H1 (cell line): ENCODE measurements at regions not wholly inside any gene's neighbourhood (a gene's known extent, or its start where the extent isn't known, plus 50 kb on each side); places are given as distances from the start of the nearest gene placed in this dataset.

Experiments used
- CHD2 ChIP-seq: IDR thresholded peaks from 2 replicates; pipeline ENCODE4 v1.6.1; 2012; ENCODE audit warnings: low read length, improper control_type of control experiment
- EGR1 ChIP-seq: IDR thresholded peaks from 2 replicates; pipeline ENCODE4 v1.6.1; 2011; ENCODE audit warnings: low read depth, low read length, borderline replicate concordance
- EZH2 ChIP-seq: fragments of 200-600 bp; sonication (generic); IDR thresholded peaks from 2 replicates; pipeline ENCODE4 v1.7.1; 2012; ENCODE audit warnings: low read depth, mild to moderate bottlenecking, moderate library complexity, low read length, inconsistent platforms; ENCODE audit not compliant: severe bottlenecking
- JUN ChIP-seq: IDR thresholded peaks from 2 replicates; pipeline ENCODE4 v1.6.1; 2011; ENCODE audit warnings: low read depth, mild to moderate bottlenecking, improper control_type of control experiment, low read length
- KDM5A ChIP-seq: fragments of 200-600 bp; IDR thresholded peaks from 2 replicates; pipeline ENCODE4 v1.7.1; 2012; ENCODE audit warnings: mild to moderate bottlenecking, low read length, inconsistent platforms, mixed read lengths
- PHF8 ChIP-seq: fragments of 200-600 bp; sonication (generic); conservative IDR thresholded peaks from 2 replicates; pipeline ENCODE4 v1.7.1; 2012; ENCODE audit warnings: low read depth, mild to moderate bottlenecking, inconsistent platforms, low read length, moderate library complexity
- RBBP5 ChIP-seq: IDR thresholded peaks from 2 replicates; pipeline ENCODE4 v1.7.1; 2012; ENCODE audit warnings: low read depth, mild to moderate bottlenecking, inconsistent platforms, low read length, moderate library complexity, borderline replicate concordance
- SAP30 ChIP-seq: fragments of 300-600 bp; sonication (generic); IDR thresholded peaks from 2 replicates; pipeline ENCODE4 v1.7.1; 2012; ENCODE audit warnings: low read length, moderate library complexity, mild to moderate bottlenecking, inconsistent platforms; ENCODE audit not compliant: insufficient read depth, insufficient replicate concordance
- SIX5 ChIP-seq: IDR thresholded peaks from 2 replicates; pipeline ENCODE4 v1.6.1; 2011; ENCODE audit warnings: mild to moderate bottlenecking, low read depth, low read length
- SP1 ChIP-seq: IDR thresholded peaks from 2 replicates; pipeline ENCODE4 v1.6.1; 2011; ENCODE audit warnings: low read depth, low read length
- SP2 ChIP-seq: IDR thresholded peaks from 2 replicates; pipeline ENCODE4 v1.6.1; 2012; ENCODE audit warnings: mild to moderate bottlenecking, low read length, inconsistent platforms
- TAF1 ChIP-seq: IDR thresholded peaks from 2 replicates; pipeline ENCODE4 v1.6.1; 2011; ENCODE audit warnings: mild to moderate bottlenecking, low read depth, low read length
- TF ChIP-seq, protein P1 (sequence below): IDR thresholded peaks from 2 replicates; pipeline ENCODE4 v1.6.1; 2012; ENCODE audit warnings: low read length, inconsistent platforms
- TF ChIP-seq, protein P2 (sequence below): IDR thresholded peaks from 2 replicates; pipeline ENCODE4 v1.6.1; 2012; ENCODE audit warnings: inconsistent platforms

DNA sequence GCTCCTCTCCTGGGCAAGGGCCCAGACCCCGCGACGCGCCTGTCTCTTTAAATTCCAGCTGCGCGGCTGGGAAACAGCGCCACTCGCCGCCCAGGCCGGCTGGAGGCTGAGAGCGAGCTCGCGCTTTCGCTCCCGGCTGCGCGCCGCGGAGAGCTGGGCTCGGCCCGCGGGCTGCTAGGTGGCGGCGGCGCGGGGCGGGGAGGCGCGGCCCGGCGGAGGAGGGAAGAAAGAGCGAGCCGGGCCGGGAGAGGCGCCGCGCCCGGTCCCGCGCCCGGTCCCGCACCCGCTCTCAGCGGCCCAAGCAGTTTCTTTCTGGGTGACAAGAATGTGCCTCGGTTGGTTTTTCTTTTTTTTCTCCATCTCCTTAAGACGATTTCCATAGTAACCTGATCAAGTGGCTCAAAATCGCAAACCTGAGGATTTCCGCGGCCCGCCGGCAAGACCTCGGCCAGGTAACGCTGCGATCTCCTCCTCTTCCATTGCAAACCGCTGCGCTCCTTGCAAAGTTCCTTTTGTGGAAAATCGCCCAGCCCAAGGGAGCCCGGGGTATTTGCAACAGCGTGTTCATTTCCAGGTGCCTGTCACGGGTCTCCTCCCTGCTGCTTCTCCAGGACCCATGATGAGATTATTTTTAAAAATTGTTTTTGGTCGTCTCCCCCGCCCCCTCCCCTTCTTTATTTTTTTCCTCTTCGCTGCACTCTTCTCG lies 259.5 kb upstream of the E2F7 start (continued):
- TF ChIP-seq SAP30 (no peak), SP2 (no peak), CHD2 (no peak), KDM5A (no peak), EGR1 (no peak), SIX5 (no peak), JUN (no peak), SP1 (no peak), EZH2 (no peak), TAF1 (peak; percentile 54), RBBP5 (peak; percentile 82; the same call in 1 of the 2 replicates), PHF8 (0 out of 2 replicates have a peak, but pooled peaks have one; percentile 33)
- TF ChIP-seq, protein P1, sequence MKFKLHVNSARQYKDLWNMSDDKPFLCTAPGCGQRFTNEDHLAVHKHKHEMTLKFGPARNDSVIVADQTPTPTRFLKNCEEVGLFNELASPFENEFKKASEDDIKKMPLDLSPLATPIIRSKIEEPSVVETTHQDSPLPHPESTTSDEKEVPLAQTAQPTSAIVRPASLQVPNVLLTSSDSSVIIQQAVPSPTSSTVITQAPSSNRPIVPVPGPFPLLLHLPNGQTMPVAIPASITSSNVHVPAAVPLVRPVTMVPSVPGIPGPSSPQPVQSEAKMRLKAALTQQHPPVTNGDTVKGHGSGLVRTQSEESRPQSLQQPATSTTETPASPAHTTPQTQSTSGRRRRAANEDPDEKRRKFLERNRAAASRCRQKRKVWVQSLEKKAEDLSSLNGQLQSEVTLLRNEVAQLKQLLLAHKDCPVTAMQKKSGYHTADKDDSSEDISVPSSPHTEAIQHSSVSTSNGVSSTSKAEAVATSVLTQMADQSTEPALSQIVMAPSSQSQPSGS = no peak
- TF ChIP-seq, protein P2, sequence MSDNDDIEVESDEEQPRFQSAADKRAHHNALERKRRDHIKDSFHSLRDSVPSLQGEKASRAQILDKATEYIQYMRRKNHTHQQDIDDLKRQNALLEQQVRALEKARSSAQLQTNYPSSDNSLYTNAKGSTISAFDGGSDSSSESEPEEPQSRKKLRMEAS = peak; percentile 64
- TF ChIP-seq, all 59 proteins: peak for 14
